Gastrocnemius medialis (tissue), 4 donors: ENCODE measurements at regions not wholly inside any gene's neighbourhood (a gene's known extent, or its start where the extent isn't known, plus 50 kb on each side); places are given as distances from the start of the nearest gene placed in this dataset.

ENCODE experiments used
- POLR2A ChIP-seq, 2 donors: fragments of 450-650 bp; IDR thresholded peaks; one replicate each; pipeline ENCODE4 v1.6.1; 2017; ENCODE audit warnings: antibody characterized with exemption in 2 of 2, mild to moderate bottlenecking in 2 of 2, moderate library complexity in 2 of 2
- TF ChIP-seq, protein P1 (sequence below), 5 experiments: fragments of 450-650 bp in 3 of 5; fragments of 200-600 bp in 2 of 5; sonication (generic) in 2 of 5; IDR thresholded peaks in 4 of 5; conservative IDR thresholded peaks in 1 of 5; 1 replicate in 4 of 5; 2 replicates in 1 of 5; pipeline ENCODE4 v1.5.1; 2016 to 2019; ENCODE audit warnings: antibody characterized with exemption in 5 of 5, mild to moderate bottlenecking in 3 of 5, moderate library complexity in 3 of 5

DNA sequence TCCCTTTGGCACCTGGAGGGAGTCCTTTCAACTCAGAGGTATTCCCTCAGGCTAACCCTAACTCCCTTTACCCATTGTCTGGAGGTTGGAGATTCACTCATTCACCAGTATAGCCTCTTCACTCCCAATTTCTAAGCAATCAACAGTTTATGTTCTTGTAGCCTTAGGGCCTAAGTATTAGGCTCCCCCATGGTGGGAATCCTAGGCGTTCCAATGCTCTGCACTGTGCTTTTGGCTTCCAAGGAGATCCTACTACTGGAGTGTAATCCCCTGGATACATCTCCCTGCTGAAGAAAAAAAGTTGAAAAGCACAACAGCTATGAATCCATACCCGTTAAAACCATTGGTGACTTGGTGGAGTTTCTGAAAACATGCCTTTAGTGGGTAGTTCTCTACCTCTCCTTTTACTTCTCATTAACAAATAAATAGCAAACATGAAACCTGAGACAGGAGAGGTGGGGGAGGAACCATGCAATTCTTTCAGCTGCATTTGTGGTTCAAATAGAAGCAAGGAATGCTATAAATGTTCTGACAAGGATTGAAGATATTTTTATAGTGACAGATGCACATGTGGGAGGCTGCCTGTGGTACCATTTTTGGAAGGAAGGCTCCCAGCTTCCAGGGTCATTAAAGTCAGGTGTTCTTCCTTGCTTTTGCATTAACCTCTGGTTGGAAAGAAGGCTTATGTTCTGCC, 397.1 kb downstream of the DMAC1 start:
- no peak for TF ChIP-seq POLR2A (IDR thresholded peaks at IDR 0.05)
- TF ChIP-seq, protein P1, sequence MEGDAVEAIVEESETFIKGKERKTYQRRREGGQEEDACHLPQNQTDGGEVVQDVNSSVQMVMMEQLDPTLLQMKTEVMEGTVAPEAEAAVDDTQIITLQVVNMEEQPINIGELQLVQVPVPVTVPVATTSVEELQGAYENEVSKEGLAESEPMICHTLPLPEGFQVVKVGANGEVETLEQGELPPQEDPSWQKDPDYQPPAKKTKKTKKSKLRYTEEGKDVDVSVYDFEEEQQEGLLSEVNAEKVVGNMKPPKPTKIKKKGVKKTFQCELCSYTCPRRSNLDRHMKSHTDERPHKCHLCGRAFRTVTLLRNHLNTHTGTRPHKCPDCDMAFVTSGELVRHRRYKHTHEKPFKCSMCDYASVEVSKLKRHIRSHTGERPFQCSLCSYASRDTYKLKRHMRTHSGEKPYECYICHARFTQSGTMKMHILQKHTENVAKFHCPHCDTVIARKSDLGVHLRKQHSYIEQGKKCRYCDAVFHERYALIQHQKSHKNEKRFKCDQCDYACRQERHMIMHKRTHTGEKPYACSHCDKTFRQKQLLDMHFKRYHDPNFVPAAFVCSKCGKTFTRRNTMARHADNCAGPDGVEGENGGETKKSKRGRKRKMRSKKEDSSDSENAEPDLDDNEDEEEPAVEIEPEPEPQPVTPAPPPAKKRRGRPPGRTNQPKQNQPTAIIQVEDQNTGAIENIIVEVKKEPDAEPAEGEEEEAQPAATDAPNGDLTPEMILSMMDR (IDR thresholded peaks at IDR 0.05 in 4 of 5, conservative IDR thresholded peaks at IDR 0.05 in 1 of 5): no peak
